ENCODE measurements at regions not wholly inside any gene's neighbourhood (a gene's known extent, or its start where the extent isn't known, plus 50 kb on each side); places are given as distances from the start of the nearest gene placed in this dataset.
A peak's percentile ranks its signal among the peaks of the same experiment; 100 is the strongest.

DNA sequence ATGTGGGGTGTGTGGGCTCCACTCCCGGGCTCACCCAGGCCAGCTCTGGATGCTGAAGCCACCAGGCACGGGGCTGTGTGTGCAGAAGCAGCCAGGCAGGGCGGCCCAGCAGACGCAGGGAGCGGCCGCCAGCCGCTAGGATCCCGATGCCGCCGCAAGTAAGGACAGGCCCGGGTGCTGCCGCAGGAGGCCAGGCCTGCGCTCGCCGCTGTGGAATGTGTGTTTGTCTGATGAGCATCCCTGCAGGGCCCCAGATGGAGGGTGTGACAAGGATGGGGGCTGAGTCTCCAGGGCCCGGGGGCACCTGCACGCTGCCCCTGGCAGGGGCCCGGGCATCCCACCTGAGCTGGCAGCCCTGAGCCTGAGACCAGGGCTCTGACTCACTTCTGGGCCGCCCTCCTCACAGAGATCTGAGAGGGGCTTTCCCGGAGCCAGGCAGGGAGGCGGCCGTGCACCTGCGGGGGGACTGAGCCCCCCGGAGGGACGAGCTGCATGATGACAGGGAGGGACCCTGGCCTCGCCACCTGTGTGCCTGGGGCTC, 101.5 kb downstream of the FOXL3 start:
- no peaks in the 10 kb centered on the region for H3K4me1 ChIP-seq (ENCODE audit: insufficient read depth, low read length)
- WGBS (ENCODE audit: extremely low coverage, insufficient read length, low lambda C conversion rate), result no CpG with 5 or more reads among the region's 26 CpGs
- H2BK5ac ChIP-seq (ENCODE audit: insufficient read length, low read length), result no peak overlapping the region
- no peak overlapping the region for H2AFZ ChIP-seq (ENCODE audit: low read length)
- no peak overlapping the region for H2BK120ac ChIP-seq (ENCODE audit: low read depth, low read length, poor library complexity, severe bottlenecking)
- H3K23me2 ChIP-seq (ENCODE audit: insufficient read length, low read depth, low read length, poor library complexity, severe bottlenecking), result no peaks in the 10 kb centered on the region
- H3K9me3 ChIP-seq (ENCODE audit: control insufficient read depth, low read depth, low read length), result peaks cover 5% of the 10 kb centered on the region
- H3K27ac ChIP-seq (ENCODE audit: insufficient read length, low read depth, low read length), result no peak overlapping the region
- DNase-seq, result peak; percentile 24
- peaks cover 4 to 26% (median 13%) of the 10 kb centered on the region in 3 experiments for H3K36me3 Mint-ChIP-seq (ENCODE audit: insufficient read depth in 1 of 3, low read depth in 3 of 3)
- no peaks in the 10 kb centered on the region for H4K20me1 ChIP-seq (ENCODE audit: control insufficient read depth, insufficient read depth, insufficient read length)
- H4K5ac ChIP-seq (ENCODE audit: insufficient read length, low read depth, low read length), result no peak overlapping the region
- H3K27ac Mint-ChIP-seq, result no peak overlapping the region
- TF ChIP-seq, protein P1, sequence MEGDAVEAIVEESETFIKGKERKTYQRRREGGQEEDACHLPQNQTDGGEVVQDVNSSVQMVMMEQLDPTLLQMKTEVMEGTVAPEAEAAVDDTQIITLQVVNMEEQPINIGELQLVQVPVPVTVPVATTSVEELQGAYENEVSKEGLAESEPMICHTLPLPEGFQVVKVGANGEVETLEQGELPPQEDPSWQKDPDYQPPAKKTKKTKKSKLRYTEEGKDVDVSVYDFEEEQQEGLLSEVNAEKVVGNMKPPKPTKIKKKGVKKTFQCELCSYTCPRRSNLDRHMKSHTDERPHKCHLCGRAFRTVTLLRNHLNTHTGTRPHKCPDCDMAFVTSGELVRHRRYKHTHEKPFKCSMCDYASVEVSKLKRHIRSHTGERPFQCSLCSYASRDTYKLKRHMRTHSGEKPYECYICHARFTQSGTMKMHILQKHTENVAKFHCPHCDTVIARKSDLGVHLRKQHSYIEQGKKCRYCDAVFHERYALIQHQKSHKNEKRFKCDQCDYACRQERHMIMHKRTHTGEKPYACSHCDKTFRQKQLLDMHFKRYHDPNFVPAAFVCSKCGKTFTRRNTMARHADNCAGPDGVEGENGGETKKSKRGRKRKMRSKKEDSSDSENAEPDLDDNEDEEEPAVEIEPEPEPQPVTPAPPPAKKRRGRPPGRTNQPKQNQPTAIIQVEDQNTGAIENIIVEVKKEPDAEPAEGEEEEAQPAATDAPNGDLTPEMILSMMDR (conservative IDR thresholded peaks at IDR 0.05), result no peak
- H3K9me3 Mint-ChIP-seq, result peaks cover 35 to 38% of the 10 kb centered on the region in 2 experiments
- no peak overlapping the region for H3K18ac ChIP-seq (ENCODE audit: insufficient read length, low read depth, low read length)
- no peak overlapping the region for H3K4ac ChIP-seq (ENCODE audit: low read depth, low read length)
- H3K14ac ChIP-seq (ENCODE audit: insufficient read depth, low read length), result no peak overlapping the region; the same call in 1 of the 2 replicates
- no peaks in the 10 kb centered on the region for H3K27me3 ChIP-seq (ENCODE audit: insufficient read depth, low read length)
- H3K79me1 ChIP-seq (ENCODE audit: insufficient read depth, low read depth, low read length, poor library complexity, severe bottlenecking), result no peaks in the 10 kb centered on the region
- no peak overlapping the region for H2BK12ac ChIP-seq (ENCODE audit: insufficient read length, low read depth, low read length)
- H3K56ac ChIP-seq (ENCODE audit: insufficient read length, low read depth, low read length), result no peak overlapping the region
- H3K23ac ChIP-seq (ENCODE audit: insufficient read length, low read depth, low read length), result no peak overlapping the region
- no peak overlapping the region for H2BK15ac ChIP-seq (ENCODE audit: low read depth, low read length)
- H4K8ac ChIP-seq (replicated peaks; ENCODE audit: insufficient read length, low read depth, low read length), result no peak overlapping the region
- no peaks in the 10 kb centered on the region for H3K79me2 ChIP-seq (ENCODE audit: insufficient read depth, low read length)
- no peak overlapping the region for H2BK20ac ChIP-seq (ENCODE audit: low read depth, low read length, poor library complexity, severe bottlenecking)
- no peak overlapping the region for H2AK5ac ChIP-seq (ENCODE audit: insufficient read length, low read length)
- H3K4me2 ChIP-seq (ENCODE audit: insufficient read depth, insufficient read length, low read length), result no peak overlapping the region
- H3K4me1 Mint-ChIP-seq, result peaks cover 0 to 3% of the 10 kb centered on the region in 2 experiments; a peak in 1 of 4 replicates
- H3T11ph ChIP-seq (ENCODE audit: low read length), result no peak overlapping the region
- no peak overlapping the region for H3K4me3 Mint-ChIP-seq
- H3K27me3 Mint-ChIP-seq (ENCODE audit: low read depth), result peaks cover 10% of the 10 kb centered on the region
- H4K91ac ChIP-seq (ENCODE audit: insufficient read length, low read depth, low read length), result no peak overlapping the region
- H3K9ac ChIP-seq (ENCODE audit: extremely low read depth, insufficient read length, low read length), result no peak overlapping the region
